HG03432 (cell line): ENCODE measurements at regions not wholly inside any gene's neighbourhood (a gene's known extent, or its start where the extent isn't known, plus 50 kb on each side); places are given as distances from the start of the nearest gene placed in this dataset.
"Not testable (repeated sequence)": the region's sequence is repeated elsewhere in the genome, so short reads cannot be mapped to it uniquely, and the experiment has no call there.

Source experiments
- ATAC-seq: cut with Tn5 transposase; IDR thresholded peaks from one replicate; pipeline ENCODE4 v1.9.1; 2021; ENCODE audit warnings: mild to moderate bottlenecking, moderate library complexity; ENCODE audit not compliant: unreplicated experiment

GRCh38 chr12:115898670-115899069 lies 378.8 kb downstream of the MED13L start:
- ATAC-seq: no peak

GRCh38 chr12:115897729-115898128 lies 379.8 kb downstream of the MED13L start:
- ATAC-seq: no peak

- no peak for ATAC-seq
Observed at GRCh38 chr12:115895247-115895646, 382.2 kb downstream of the MED13L start.

- no peak for ATAC-seq
Observed at GRCh38 chr12:115891556-115892164, 385.8 kb downstream of the MED13L start.

GRCh38 chr12:115886666-115887065 lies 390.8 kb downstream of the MED13L start:
- ATAC-seq: no peak

- ATAC-seq: no peak
Observed at GRCh38 chr12:115885040-115885690, 392.3 kb downstream of the MED13L start.

GRCh38 chr12:115882936-115883335 lies 394.6 kb downstream of the MED13L start:
- no peak for ATAC-seq

GRCh38 chr12:115880238-115880637 lies 397.3 kb downstream of the MED13L start:
- no peak for ATAC-seq

- ATAC-seq: no peak
Observed at GRCh38 chr12:115879354-115879753, 398.1 kb downstream of the MED13L start.

GRCh38 chr12:115873451-115874082 lies 403.9 kb downstream of the MED13L start:
- ATAC-seq: no peak

GRCh38 chr12:115872919-115873357 lies 404.6 kb downstream of the MED13L start:
- ATAC-seq: no peak

- ATAC-seq: no peak
Observed at GRCh38 chr12:115872212-115872611, 405.3 kb downstream of the MED13L start.

- peak; percentile 59 for ATAC-seq
Observed at GRCh38 chr12:115871714-115872113, 405.8 kb downstream of the MED13L start.

- no peak for ATAC-seq
Observed at GRCh38 chr12:115870510-115870909, 407.0 kb downstream of the MED13L start.

GRCh38 chr12:115870021-115870420 lies 407.5 kb downstream of the MED13L start:
- ATAC-seq: no peak

GRCh38 chr12:115869604-115870003 lies 407.9 kb downstream of the MED13L start:
- ATAC-seq: no peak

GRCh38 chr12:115868624-115869023 lies 408.9 kb downstream of the MED13L start:
- no peak for ATAC-seq

- no peak for ATAC-seq
Observed at GRCh38 chr12:115867854-115868253, 409.6 kb downstream of the MED13L start.

- ATAC-seq: no peak
Observed at GRCh38 chr12:115866909-115867525, 410.5 kb downstream of the MED13L start.

- not testable (repeated sequence) for ATAC-seq
Observed at GRCh38 chr12:115866281-115866680, 411.2 kb downstream of the MED13L start.

- no peak for ATAC-seq
Observed at GRCh38 chr12:115864396-115864795, 413.1 kb downstream of the MED13L start.

- no peak for ATAC-seq
Observed at GRCh38 chr12:115860619-115861018, 416.9 kb downstream of the MED13L start.
